ENCODE measurements at regions not wholly inside any gene's neighbourhood (a gene's known extent, or its start where the extent isn't known, plus 50 kb on each side); places are given as distances from the start of the nearest gene placed in this dataset.

GRCh38 chr13:106354961-106355360 is 180.5 kb downstream of the EFNB2 start:
- no peaks in the 10 kb centered on the region for H3K9me3 ChIP-seq
- H3K4me1 ChIP-seq, result peaks cover 0 to 9% (median 0%) of the 10 kb centered on the region in 9 donors
- H3K27me3 ChIP-seq, result peaks cover 0 to 16% (median 10%) of the 10 kb centered on the region in 7 donors
- intact Hi-C loops (cut with DNase I), result no loop called here
- no peak for TF ChIP-seq CTCF (IDR thresholded peaks at IDR 0.05)
- no peak for ATAC-seq
- 98 to 99% methylated on average over 3 of the region's 3 CpGs for WGBS, 2 donors
- no peak overlapping the region for H3K27ac ChIP-seq
- DNase-seq, result no peak
- H3K36me3 ChIP-seq, result no peaks in the 10 kb centered on the region
- no peak overlapping the region for H3K4me3 ChIP-seq

GRCh38 chr13:106352850-106353249 is 182.6 kb downstream of the EFNB2 start:
- H3K4me1 ChIP-seq, result peaks cover 0 to 20% (median 0%) of the 10 kb centered on the region in 9 donors
- no peak overlapping the region for H3K27ac ChIP-seq
- peaks cover 0 to 35% (median 31%) of the 10 kb centered on the region in 7 donors for H3K27me3 ChIP-seq
- DNase-seq (no peak), ATAC-seq (no peak)
- no peak for TF ChIP-seq CTCF (IDR thresholded peaks at IDR 0.05)
- no peak overlapping the region for H3K4me3 ChIP-seq
- no peaks in the 10 kb centered on the region for H3K9me3 ChIP-seq
- intact Hi-C loops (cut with DNase I), result no loop called here
- no peaks in the 10 kb centered on the region for H3K36me3 ChIP-seq

- ATAC-seq (no peak), DNase-seq (no peak)
- intact Hi-C loops (cut with DNase I), result no loop called here
- Histone ChIP-seq H3K36me3 (no peaks in the 10 kb centered on the region), H3K9me3 (no peaks in the 10 kb centered on the region), H3K27ac (no peak overlapping the region), H3K27me3 (peaks cover 0 to 47% (median 45%) of the 10 kb centered on the region in 7 donors), H3K4me1 (peaks cover 0 to 11% (median 0%) of the 10 kb centered on the region in 9 donors), H3K4me3 (no peak overlapping the region)
- WGBS, 2 donors, result 93 to 95% methylated on average over 5 of the region's 5 CpGs
- TF ChIP-seq CTCF (IDR thresholded peaks at IDR 0.05), result no peak
Measured at GRCh38 chr13:106351251-106351650, 184.2 kb downstream of the EFNB2 start.

- whole genome bisulfite sequencing, 2 donors, result 89 to 90% methylated on average over 4 of the region's 4 CpGs
- intact Hi-C loops (cut with DNase I), result no loop called here
- Histone ChIP-seq H3K4me1 (peaks cover 0 to 11% (median 0%) of the 10 kb centered on the region in 9 donors), H3K27me3 (peaks cover 0 to 56% (median 52%) of the 10 kb centered on the region in 7 donors), H3K36me3 (no peaks in the 10 kb centered on the region), H3K27ac (no peak overlapping the region), H3K9me3 (no peaks in the 10 kb centered on the region), H3K4me3 (no peak overlapping the region)
- DNase-seq, result no peak
- no peak for TF ChIP-seq CTCF (IDR thresholded peaks at IDR 0.05)
- no peak for ATAC-seq
Measured at GRCh38 chr13:106350208-106350607, 185.3 kb downstream of the EFNB2 start.
